NT2/D1 (cell line): ENCODE measurements at regions not wholly inside any gene's neighbourhood (a gene's known extent, or its start where the extent isn't known, plus 50 kb on each side); places are given as distances from the start of the nearest gene placed in this dataset.

Experiments used
- SUZ12 ChIP-seq: IDR thresholded peaks from 2 replicates; pipeline ENCODE4 v1.6.1; 2011; ENCODE audit not compliant: insufficient read length, insufficient read depth; ENCODE audit errors: extremely low read depth
- YY1 ChIP-seq: IDR thresholded peaks from 2 replicates; pipeline ENCODE4 v1.6.1; 2011; ENCODE audit not compliant: insufficient read length, insufficient read depth
- ZNF274 ChIP-seq: IDR thresholded peaks from 2 replicates; pipeline ENCODE4 v1.6.1; 2011; ENCODE audit warnings: mild to moderate bottlenecking, low read depth, low read length

DNA sequence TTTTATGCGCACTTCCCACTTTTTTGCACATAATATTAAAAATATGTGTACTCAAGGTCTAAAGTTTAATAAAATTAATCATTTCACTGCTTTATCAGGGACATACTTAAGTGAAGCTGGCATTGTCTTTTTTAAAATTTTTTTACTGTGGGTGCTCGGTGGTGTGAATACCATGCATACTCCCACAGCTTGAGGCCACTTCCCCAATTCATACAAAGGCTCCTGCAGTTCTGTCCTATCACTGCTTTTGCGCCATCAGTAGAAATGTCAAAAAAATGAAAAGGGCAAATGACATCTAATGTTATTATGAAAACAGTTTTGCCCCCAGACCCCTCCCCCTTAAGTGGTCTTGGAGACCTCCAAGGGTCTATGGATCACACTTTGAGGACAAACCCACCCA, 464.1 kb upstream of the ARID1B start:
- TF ChIP-seq SUZ12 = no peak
- TF ChIP-seq YY1 = no peak
- TF ChIP-seq ZNF274 = no peak
